Fibroblast of lung (primary cell): ENCODE measurements at regions not wholly inside any gene's neighbourhood (a gene's known extent, or its start where the extent isn't known, plus 50 kb on each side); places are given as distances from the start of the nearest gene placed in this dataset.

Experiments used
- DNase-seq, 2 donors: peaks; one replicate each; pipeline versions ENCODE4 v3.0.0 to v3.0.0-alpha.2; 2010; ENCODE audit warnings: low read depth in 2 of 2
- H2AFZ ChIP-seq: 2 replicates; pipeline ENCODE4 v1.5.1; 2012; ENCODE audit warnings: low read length, control low read depth, inconsistent platforms
- H3K27ac ChIP-seq: 2 replicates; pipeline ENCODE4 v1.5.1; 2011; ENCODE audit warnings: low read length, control low read depth; ENCODE audit not compliant: insufficient read depth
- H3K27me3 ChIP-seq: 2 replicates; pipeline ENCODE4 v1.5.1; 2011; ENCODE audit warnings: mild to moderate bottlenecking, low read length; ENCODE audit not compliant: control insufficient read depth, insufficient read depth
- H3K36me3 ChIP-seq: 2 replicates; pipeline ENCODE4 v1.5.1; 2011; ENCODE audit warnings: low read length; ENCODE audit not compliant: control insufficient read depth, insufficient read depth
- H3K4me1 ChIP-seq: 2 replicates; pipeline ENCODE4 v1.5.1; 2011; ENCODE audit warnings: low read length; ENCODE audit not compliant: control insufficient read depth, insufficient read depth; ENCODE audit errors: extremely low read depth
- H3K4me2 ChIP-seq: 2 replicates; pipeline ENCODE4 v1.5.1; 2011; ENCODE audit warnings: low read length, control low read depth; ENCODE audit not compliant: insufficient read depth; ENCODE audit errors: extremely low read depth
- H3K4me3 ChIP-seq, 4 experiments: fragments of 200-600 bp in 1 of 4; sonication (generic) in 1 of 4; replicated peaks in 1 of 4; 2 replicates each; pipeline ENCODE4 v1.5.1; 2011 to 2016; ENCODE audit warnings: low read length in 4 of 4, low read depth in 3 of 4, mild to moderate bottlenecking in 3 of 4, control low read depth in 2 of 4, inconsistent platforms in 1 of 4, mixed read lengths in 1 of 4; ENCODE audit not compliant: insufficient read depth in 1 of 4; ENCODE audit errors: control extremely low read depth in 1 of 4
- H3K79me2 ChIP-seq: 2 replicates; pipeline ENCODE4 v1.5.1; 2012; ENCODE audit warnings: mild to moderate bottlenecking, low read length, inconsistent platforms; ENCODE audit not compliant: control insufficient read depth, insufficient read depth
- H3K9ac ChIP-seq: 2 replicates; pipeline ENCODE4 v1.5.1; 2011; ENCODE audit warnings: mild to moderate bottlenecking, low read length, control low read depth; ENCODE audit not compliant: insufficient read depth
- H3K9me3 ChIP-seq: 2 replicates; pipeline ENCODE4 v1.5.1; 2012; ENCODE audit warnings: low read depth, low read length; ENCODE audit not compliant: control insufficient read depth, insufficient read depth
- H4K20me1 ChIP-seq: 2 replicates; pipeline ENCODE4 v1.5.1; 2011; ENCODE audit warnings: low read length; ENCODE audit not compliant: control insufficient read depth, insufficient read depth; ENCODE audit errors: extremely low read depth
- EZH2 ChIP-seq: IDR thresholded peaks from 2 replicates; pipeline ENCODE4 v1.5.1; 2012; ENCODE audit warnings: low read length, control low read depth, mild to moderate bottlenecking; ENCODE audit errors: missing control alignments
- TF ChIP-seq, protein P1 (sequence below), 2 donors: IDR thresholded peaks in 1 of 2; conservative IDR thresholded peaks in 1 of 2; 1 replicate in 1 of 2; 2 replicates in 1 of 2; pipeline ENCODE4 v1.5.1; 2011 to 2012; ENCODE audit warnings: low read length in 2 of 2, control low read depth in 1 of 2, inconsistent platforms in 1 of 2, low read depth in 1 of 2, mild to moderate bottlenecking in 1 of 2

DNA sequence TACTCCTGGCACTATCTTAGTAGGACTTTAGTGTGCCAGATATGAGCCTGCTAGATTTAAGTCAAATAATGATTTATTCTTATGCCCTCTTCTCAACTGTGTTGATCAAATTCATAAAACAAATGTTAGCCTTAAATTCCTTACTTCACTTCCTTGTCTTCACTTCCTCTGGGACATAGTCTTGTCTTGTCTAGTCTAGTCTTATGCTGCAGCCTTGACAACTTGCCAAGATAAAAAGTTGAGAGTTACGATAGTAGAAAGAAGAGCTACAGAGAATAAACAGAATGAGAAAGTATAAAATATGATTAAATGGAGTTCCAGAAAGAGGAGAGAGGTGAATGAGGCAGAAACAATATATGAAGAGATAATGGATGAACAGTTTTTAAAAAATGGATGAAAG lies 378.1 kb downstream of the DAD1 start:
- no peak for DNase-seq
- H3K36me3 ChIP-seq: no peaks in the 10 kb centered on the region
- H3K4me3 ChIP-seq: no peak overlapping the region
- no peaks in the 10 kb centered on the region for H3K9me3 ChIP-seq
- TF ChIP-seq EZH2: no peak
- TF ChIP-seq, protein P1, sequence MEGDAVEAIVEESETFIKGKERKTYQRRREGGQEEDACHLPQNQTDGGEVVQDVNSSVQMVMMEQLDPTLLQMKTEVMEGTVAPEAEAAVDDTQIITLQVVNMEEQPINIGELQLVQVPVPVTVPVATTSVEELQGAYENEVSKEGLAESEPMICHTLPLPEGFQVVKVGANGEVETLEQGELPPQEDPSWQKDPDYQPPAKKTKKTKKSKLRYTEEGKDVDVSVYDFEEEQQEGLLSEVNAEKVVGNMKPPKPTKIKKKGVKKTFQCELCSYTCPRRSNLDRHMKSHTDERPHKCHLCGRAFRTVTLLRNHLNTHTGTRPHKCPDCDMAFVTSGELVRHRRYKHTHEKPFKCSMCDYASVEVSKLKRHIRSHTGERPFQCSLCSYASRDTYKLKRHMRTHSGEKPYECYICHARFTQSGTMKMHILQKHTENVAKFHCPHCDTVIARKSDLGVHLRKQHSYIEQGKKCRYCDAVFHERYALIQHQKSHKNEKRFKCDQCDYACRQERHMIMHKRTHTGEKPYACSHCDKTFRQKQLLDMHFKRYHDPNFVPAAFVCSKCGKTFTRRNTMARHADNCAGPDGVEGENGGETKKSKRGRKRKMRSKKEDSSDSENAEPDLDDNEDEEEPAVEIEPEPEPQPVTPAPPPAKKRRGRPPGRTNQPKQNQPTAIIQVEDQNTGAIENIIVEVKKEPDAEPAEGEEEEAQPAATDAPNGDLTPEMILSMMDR (conservative IDR thresholded peaks at IDR 0.05 in 1 of 2, IDR thresholded peaks at IDR 0.05 in 1 of 2; ENCODE audit: low read depth in 1 of 2, low read length in 2 of 2): no peak
- H2AFZ ChIP-seq: no peak overlapping the region
- no peak overlapping the region for H3K9ac ChIP-seq
- no peaks in the 10 kb centered on the region for H3K79me2 ChIP-seq
- no peaks in the 10 kb centered on the region for H3K27me3 ChIP-seq
- no peaks in the 10 kb centered on the region for H3K4me1 ChIP-seq
- no peak overlapping the region for H3K27ac ChIP-seq
- H3K4me2 ChIP-seq: no peak overlapping the region
- H4K20me1 ChIP-seq: no peaks in the 10 kb centered on the region

GRCh38 chr14:22210026-22210425 lies 379.0 kb downstream of the DAD1 start:
- Histone ChIP-seq H4K20me1 (no peaks in the 10 kb centered on the region), H3K27me3 (no peaks in the 10 kb centered on the region)
- no peak for DNase-seq

DNA sequence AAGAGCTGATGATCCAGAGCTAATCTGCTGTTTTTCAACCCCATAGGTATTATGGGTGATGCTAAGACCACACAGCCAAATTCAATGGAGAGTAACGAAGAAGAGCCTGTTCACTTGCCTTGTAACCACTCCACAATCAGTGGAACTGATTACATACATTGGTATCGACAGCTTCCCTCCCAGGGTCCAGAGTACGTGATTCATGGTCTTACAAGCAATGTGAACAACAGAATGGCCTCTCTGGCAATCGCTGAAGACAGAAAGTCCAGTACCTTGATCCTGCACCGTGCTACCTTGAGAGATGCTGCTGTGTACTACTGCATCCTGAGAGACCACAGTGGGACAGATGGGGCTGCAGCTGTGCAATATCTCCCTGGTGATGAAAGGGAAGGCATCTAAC lies 386.0 kb downstream of the DAD1 start:
- DNase-seq: no peak
- H3K4me2 ChIP-seq: no peak overlapping the region
- no peaks in the 10 kb centered on the region for H3K27me3 ChIP-seq
- no peak overlapping the region for H2AFZ ChIP-seq
- no peak overlapping the region for H3K4me3 ChIP-seq
- H3K9me3 ChIP-seq: no peaks in the 10 kb centered on the region
- H3K79me2 ChIP-seq: no peaks in the 10 kb centered on the region
- H3K4me1 ChIP-seq: no peaks in the 10 kb centered on the region
- H4K20me1 ChIP-seq: no peaks in the 10 kb centered on the region
- H3K27ac ChIP-seq: no peak overlapping the region
- no peaks in the 10 kb centered on the region for H3K36me3 ChIP-seq
- no peak for TF ChIP-seq EZH2
- TF ChIP-seq, protein P1 (conservative IDR thresholded peaks at IDR 0.05 in 1 of 2, IDR thresholded peaks at IDR 0.05 in 1 of 2; ENCODE audit: low read depth in 1 of 2, low read length in 2 of 2): no peak
- H3K9ac ChIP-seq: no peak overlapping the region

More at GRCh38 chr14:22210026-22210425, 379.0 kb downstream of the DAD1 start:
- no peaks in the 10 kb centered on the region for H3K9me3 ChIP-seq
- no peaks in the 10 kb centered on the region for H3K36me3 ChIP-seq
- no peaks in the 10 kb centered on the region for H3K79me2 ChIP-seq
- no peak overlapping the region for H3K9ac ChIP-seq
- no peaks in the 10 kb centered on the region for H3K4me1 ChIP-seq
- H3K27ac ChIP-seq: no peak overlapping the region
- no peak overlapping the region for H3K4me3 ChIP-seq
- no peak overlapping the region for H3K4me2 ChIP-seq
- H2AFZ ChIP-seq: no peak overlapping the region
- TF ChIP-seq, protein P1 (conservative IDR thresholded peaks at IDR 0.05 in 1 of 2, IDR thresholded peaks at IDR 0.05 in 1 of 2; ENCODE audit: low read depth in 1 of 2, low read length in 2 of 2): no peak
- no peak for TF ChIP-seq EZH2
